ENCODE measurements at regions not wholly inside any gene's neighbourhood (a gene's known extent, or its start where the extent isn't known, plus 50 kb on each side); places are given as distances from the start of the nearest gene placed in this dataset.
"Not testable (repeated sequence)": the region's sequence is repeated elsewhere in the genome, so short reads cannot be mapped to it uniquely, and the experiment has no call there.

- DNase-seq (ENCODE audit: low read depth) = no peak
- no peak overlapping the region for H3K4me3 ChIP-seq (ENCODE audit: low read depth, low read length)
- TF ChIP-seq MAX (IDR thresholded peaks at IDR 0.05; ENCODE audit: low read depth, low read length) = no peak
These were observed 211.0 kb upstream of the REG3G start for GRCh38 chr2:78814331-78814986.

- H3K4me3 ChIP-seq (ENCODE audit: low read depth, low read length) = no peak overlapping the region
- TF ChIP-seq POLR2A (IDR thresholded peaks at IDR 0.05; ENCODE audit: extremely low read depth, insufficient read length) (no peak), CTCF (IDR thresholded peaks at IDR 0.05; ENCODE audit: low read depth, low read length) (no peak), MAX (IDR thresholded peaks at IDR 0.05; ENCODE audit: low read depth, low read length) (no peak), MYC (IDR thresholded peaks at IDR 0.05; ENCODE audit: low read depth, low read length) (no peak)
- DNase-seq (ENCODE audit: low read depth) = no peak
These were observed 208.1 kb upstream of the REG3G start for GRCh38 chr2:78817430-78817829.

- no peak for TF ChIP-seq POLR2A (IDR thresholded peaks at IDR 0.05; ENCODE audit: extremely low read depth, insufficient read length)
- TF ChIP-seq CTCF (IDR thresholded peaks at IDR 0.05; ENCODE audit: low read depth, low read length) = no peak
- no peak for TF ChIP-seq MYC (IDR thresholded peaks at IDR 0.05; ENCODE audit: low read depth, low read length)
- H3K4me3 ChIP-seq (ENCODE audit: low read depth, low read length) = no peak overlapping the region
- DNase-seq (ENCODE audit: low read depth) = no peak
These were observed 193.0 kb upstream of the REG3G start for GRCh38 chr2:78832481-78832880.

GRCh38 chr2:78839259-78839658 lies 186.2 kb upstream of the REG3G start:
- H3K4me3 ChIP-seq (ENCODE audit: low read depth, low read length) = no peak overlapping the region
- no peak for TF ChIP-seq CTCF (IDR thresholded peaks at IDR 0.05; ENCODE audit: low read depth, low read length)
- no peak for TF ChIP-seq MYC (IDR thresholded peaks at IDR 0.05; ENCODE audit: low read depth, low read length)
- TF ChIP-seq POLR2A (IDR thresholded peaks at IDR 0.05; ENCODE audit: extremely low read depth, insufficient read length) = no peak
- TF ChIP-seq MAX (IDR thresholded peaks at IDR 0.05; ENCODE audit: low read depth, low read length) = no peak
- DNase-seq (ENCODE audit: low read depth) = no peak

GRCh38 chr2:78840311-78840710 lies 185.2 kb upstream of the REG3G start:
- H3K4me3 ChIP-seq (ENCODE audit: low read depth, low read length); DNase-seq (ENCODE audit: low read depth): not testable (repeated sequence)

- TF ChIP-seq MYC (IDR thresholded peaks at IDR 0.05; ENCODE audit: low read depth, low read length) (no peak), CTCF (IDR thresholded peaks at IDR 0.05; ENCODE audit: low read depth, low read length) (no peak), POLR2A (IDR thresholded peaks at IDR 0.05; ENCODE audit: extremely low read depth, insufficient read length) (no peak), MAX (IDR thresholded peaks at IDR 0.05; ENCODE audit: low read depth, low read length) (no peak)
- DNase-seq (ENCODE audit: low read depth) = no peak
- H3K4me3 ChIP-seq (ENCODE audit: low read depth, low read length) = no peak overlapping the region
These were observed 179.8 kb upstream of the REG3G start for GRCh38 chr2:78845664-78846185.

GRCh38 chr2:78861546-78861945 lies 164.0 kb upstream of the REG3G start:
- TF ChIP-seq POLR2A (IDR thresholded peaks at IDR 0.05; ENCODE audit: extremely low read depth, insufficient read length) = no peak
- TF ChIP-seq CTCF (IDR thresholded peaks at IDR 0.05; ENCODE audit: low read depth, low read length) = peak; percentile 44
- peak; percentile 43 for DNase-seq (ENCODE audit: low read depth)
- H3K4me3 ChIP-seq (ENCODE audit: low read depth, low read length) = no peak overlapping the region

Data from NB4 (cell line).